GM18511 (cell line): ENCODE measurements at regions not wholly inside any gene's neighbourhood (a gene's known extent, or its start where the extent isn't known, plus 50 kb on each side); places are given as distances from the start of the nearest gene placed in this dataset.
"Not testable (repeated sequence)": the region's sequence is repeated elsewhere in the genome, so short reads cannot be mapped to it uniquely, and the experiment has no call there.

ENCODE experiments used
- ATAC-seq: cut with Tn5 transposase; IDR thresholded peaks from one replicate; pipeline ENCODE4 v1.9.1; 2021; ENCODE audit warnings: mild to moderate bottlenecking, moderate library complexity; ENCODE audit not compliant: unreplicated experiment

GRCh38 chr7:149992366-149992765 lies 118.6 kb downstream of the ATP6V0E2 start:
- ATAC-seq = not testable (repeated sequence)

DNA sequence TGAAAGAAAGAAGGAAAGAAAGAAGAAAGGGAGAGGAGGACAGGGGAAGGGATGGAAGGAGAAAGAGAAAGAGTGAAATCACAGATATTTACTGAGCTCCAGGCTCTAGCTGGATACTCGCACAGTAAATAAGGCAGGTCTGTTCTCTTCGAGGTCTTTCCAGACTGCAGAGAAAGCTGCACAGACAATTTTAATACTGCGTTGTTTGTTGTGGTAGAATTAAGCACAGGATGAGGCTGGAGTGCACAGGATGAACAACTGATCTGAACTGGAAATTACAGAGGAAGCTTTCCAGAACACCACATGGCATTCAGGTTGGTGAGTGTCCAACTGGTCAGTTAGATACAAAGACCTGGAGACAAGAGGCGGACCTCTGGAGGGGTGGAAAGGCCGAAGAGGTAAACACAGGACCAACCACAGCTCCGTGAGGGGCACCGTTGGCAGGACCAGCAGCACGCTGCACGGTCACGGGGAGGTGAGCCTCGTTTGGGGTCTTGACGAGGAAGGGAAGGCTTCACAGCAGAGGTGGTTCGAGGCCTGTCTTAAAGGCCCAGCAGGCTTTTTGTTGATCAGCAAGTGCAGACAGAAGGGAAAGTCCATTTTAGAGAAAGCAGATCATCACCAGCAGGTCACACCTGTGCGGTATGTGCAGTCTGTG lies 121.7 kb downstream of the ATP6V0E2 start:
- not testable (repeated sequence) for ATAC-seq

- not testable (repeated sequence) for ATAC-seq
These were observed 127.2 kb downstream of the ATP6V0E2 start for GRCh38 chr7:150000780-150001599.

GRCh38 chr7:150003304-150003810 lies 129.6 kb downstream of the ATP6V0E2 start:
- ATAC-seq = no peak

DNA sequence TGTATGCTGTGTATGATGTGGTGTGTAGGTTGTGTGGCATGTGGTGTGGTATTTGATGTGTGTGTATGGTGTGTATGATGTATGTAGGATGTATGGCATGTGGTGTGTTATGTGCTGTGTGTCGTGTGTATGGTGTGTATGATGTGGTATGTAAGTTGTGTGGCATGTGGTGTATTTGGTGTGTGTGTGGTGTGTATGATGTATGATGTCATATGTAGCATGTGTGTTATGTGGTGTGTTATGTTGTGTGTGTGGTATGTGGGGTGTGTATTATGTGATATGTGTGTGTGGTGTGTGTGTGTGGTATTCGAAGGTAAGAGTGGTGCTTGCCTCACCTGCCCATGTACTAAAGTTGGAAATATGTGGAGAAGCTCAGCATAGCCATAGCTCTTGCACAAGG lies 130.2 kb downstream of the ATP6V0E2 start:
- not testable (repeated sequence) for ATAC-seq

DNA sequence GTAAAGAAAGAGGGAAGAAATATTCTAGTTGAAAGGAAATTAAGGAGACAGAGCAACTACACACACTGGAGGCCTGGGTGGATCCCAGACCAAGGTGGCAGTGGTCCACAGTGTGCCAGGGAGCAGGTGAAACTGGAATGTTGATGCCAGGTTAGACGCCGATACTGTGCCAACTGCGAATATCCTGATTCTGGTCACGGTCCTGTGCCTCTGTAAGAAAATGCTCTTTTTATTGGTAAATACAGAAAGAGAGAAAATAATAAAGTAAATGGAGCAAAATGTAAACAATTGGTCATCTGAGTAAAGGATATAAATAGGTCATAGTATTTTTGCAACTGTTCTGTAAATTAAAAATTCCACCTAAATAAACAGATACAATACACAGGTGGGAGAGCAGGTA lies 131.1 kb downstream of the ATP6V0E2 start:
- not testable (repeated sequence) for ATAC-seq

GRCh38 chr7:150009620-150010303 lies 136.0 kb downstream of the ATP6V0E2 start:
- ATAC-seq = not testable (repeated sequence)

GRCh38 chr7:150016651-150017189 lies 143.0 kb downstream of the ATP6V0E2 start:
- ATAC-seq = not testable (repeated sequence)

GRCh38 chr7:150020210-150020609 lies 146.4 kb downstream of the ATP6V0E2 start:
- ATAC-seq = not testable (repeated sequence)

DNA sequence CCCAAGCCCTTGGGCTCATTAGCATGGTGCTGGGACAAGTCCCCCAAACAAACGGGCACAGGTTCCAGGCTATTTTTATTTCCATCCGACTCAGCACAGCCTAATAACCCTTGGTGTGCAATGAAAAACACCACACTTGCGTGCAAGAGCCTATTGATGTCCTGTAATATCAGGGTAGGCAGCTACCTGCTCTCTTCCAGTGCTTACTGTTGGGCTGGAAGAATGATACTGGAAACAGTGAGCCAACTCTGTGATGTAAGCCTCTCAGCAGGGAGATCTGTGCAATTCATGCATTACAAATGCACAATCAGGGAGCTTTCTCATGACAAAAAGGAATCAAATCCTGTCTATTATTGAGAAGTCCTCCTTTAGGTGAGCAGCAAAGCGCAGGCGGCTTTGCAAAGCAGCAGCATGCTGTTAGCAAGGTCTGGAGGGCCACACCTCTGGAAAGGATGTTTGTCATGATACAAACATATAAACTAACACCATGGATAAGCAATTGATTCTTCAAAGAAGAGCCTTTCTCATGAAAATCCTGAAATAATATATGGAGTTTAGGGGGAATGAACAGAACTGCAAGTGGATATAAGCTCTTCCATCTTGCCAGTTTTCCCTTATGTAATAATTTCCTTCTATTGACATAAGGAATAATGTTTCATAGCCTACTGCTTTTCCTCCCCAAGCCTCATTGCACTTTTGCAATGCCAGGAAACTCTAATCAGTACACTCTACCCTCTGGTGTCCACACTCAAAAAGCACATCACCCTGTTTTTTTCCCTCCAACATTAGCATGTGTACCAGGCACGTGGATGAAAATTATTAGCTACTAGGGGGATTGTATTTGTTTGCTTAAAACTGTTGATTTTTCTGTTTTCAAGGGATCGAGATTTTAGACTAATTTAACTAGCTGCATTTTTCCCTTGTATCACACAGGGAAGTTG lies 151.1 kb downstream of the ATP6V0E2 start:
- not testable (repeated sequence) for ATAC-seq

DNA sequence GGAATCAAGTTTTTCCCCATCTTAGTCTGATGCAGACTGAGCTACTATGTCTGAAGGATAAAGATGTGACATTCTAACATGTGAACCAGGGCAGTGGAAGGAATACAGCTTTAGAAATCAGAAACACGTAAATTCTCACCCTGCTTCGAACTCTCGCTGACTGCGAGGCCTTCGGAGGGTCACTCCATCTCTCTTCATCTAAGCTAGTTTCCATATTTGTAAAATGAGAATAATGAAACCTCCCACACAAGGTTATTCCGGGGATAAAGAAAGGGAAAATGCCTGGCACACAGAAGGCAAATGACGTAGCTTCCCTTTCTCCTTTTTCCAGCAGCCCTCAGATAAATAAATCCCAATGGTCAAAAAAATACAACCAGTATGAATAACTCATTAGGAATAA lies 152.0 kb downstream of the ATP6V0E2 start:
- not testable (repeated sequence) for ATAC-seq

DNA sequence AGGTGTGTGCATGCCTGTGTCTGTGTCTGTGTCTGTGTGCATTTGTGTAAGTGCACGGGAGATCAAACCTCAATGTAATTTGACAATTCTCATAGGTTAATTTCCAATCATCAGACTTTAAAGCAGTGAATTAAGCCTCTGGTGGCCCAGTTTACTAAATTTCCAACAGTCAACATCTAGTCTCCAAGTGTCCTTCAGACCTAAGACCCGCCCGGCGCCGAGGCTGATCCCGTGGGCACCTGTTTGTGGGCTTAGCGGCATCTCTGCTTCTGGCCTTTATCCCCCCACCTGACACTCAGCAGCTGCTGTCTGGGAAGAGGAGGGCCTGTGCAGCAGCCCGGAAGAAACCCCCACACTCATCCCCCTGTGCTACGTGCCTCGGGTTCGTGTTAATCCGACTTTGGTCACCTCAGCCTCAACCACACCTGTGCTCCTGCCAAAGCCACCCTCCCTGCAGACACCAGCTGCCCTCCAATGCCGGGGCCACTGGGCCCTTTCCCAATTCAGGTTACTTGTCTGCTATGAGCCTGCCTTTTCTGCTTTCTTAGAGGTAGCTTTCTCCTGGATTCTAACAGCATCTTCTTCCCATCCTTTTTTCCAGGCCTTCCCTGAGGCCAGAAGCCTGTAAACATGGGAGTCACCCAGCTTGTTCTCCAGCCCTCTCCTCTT lies 154.7 kb downstream of the ATP6V0E2 start:
- not testable (repeated sequence) for ATAC-seq

DNA sequence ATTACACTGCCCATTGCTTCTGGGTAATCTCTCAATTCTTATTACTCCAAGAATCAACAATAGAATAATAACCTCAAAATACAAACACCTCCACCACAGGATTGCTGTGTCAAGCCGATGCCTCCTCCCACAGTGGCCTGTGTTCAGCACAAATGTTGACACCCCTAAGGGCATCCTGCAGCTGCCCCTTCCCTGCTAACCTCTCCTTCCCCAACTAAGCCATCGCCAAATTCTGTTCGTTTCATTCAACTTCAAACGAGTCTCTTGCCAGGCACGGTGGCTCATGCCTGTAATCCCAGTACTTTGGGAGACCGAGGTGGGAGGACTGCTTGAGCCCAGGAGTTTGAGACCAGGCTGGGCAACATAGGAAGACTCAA lies 155.2 kb downstream of the ATP6V0E2 start:
- not testable (repeated sequence) for ATAC-seq

DNA sequence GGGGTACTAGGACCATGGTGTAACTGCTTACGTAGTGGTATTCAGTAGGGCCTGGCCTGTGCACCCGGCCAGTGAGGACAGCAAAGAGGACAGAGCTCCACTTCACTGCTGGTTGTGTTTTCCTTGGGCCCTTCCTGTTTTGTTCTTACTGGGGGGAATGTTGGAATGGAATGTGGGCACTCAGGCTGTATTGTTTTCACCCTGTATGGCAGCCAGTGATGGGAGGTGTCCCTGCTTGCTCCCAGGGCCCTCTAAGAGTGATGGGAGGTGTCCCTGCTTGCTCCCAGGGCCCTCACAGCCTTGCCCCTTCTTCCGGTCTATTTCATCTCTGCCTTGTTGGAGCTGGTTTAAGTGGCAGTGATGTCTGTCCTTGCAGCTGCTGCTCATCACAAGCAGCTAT lies 158.0 kb downstream of the ATP6V0E2 start:
- not testable (repeated sequence) for ATAC-seq

DNA sequence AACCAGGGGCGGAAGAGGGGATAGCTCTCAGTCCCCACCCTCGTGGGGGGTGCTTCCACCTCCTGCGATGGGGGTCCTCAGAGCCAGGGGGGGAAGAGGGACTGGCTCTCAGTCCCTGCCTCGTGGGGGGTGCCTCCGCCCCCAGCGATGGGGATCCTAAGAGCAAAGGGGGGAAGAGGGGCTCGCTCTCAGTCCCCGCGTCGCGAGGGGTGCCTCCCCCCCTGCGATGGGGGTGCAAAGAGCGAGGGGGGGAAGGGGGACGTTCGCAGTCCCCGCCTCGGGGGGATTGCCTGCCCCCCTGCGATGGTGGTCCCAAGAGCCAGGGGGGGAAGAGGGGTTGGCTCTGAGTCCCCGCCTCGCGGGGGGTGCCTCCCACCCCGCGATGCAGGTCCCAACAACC lies 159.9 kb downstream of the ATP6V0E2 start:
- ATAC-seq = not testable (repeated sequence)

GRCh38 chr7:150035769-150036168 lies 162.0 kb downstream of the ATP6V0E2 start:
- not testable (repeated sequence) for ATAC-seq

DNA sequence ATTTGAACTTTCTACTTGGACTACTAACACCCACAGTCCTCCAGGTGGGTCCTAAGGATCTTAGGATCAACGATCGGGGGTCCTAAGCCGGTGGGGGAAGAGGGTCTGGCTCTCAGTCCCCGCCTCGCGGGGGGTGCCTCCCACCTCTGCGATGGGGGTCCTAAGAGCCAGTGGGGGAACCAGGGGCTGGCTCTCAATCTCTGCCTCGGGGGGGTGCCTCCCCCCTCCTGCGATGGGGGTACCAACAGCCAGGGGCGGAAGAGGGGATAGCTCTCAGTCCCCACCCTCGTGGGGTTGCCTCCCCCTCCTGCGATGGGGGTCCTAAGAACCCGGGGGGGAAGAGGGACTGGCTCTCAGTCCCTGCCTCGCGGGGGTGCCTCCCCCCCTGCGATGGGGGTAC lies 165.3 kb downstream of the ATP6V0E2 start:
- not testable (repeated sequence) for ATAC-seq

DNA sequence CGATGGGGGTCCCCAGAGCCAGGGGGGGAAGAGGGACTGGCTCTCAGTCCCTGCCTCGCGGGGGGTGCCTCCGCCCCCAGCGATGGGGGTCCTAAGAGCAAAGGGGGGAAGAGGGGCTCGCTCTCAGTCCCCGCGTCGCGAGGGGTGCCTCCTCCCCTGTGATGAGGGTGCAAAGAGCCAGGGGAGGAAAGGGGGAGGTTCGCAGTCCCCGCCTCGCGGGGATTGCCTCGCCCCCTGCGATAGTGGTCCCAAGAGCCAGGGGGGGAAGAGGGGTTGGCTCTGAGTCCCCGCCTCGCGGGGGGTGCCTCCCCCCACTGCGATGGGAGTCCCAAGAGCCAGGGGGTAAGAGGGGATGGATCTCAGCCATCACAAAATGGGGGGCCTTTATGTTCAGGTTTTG lies 168.5 kb downstream of the ATP6V0E2 start:
- ATAC-seq = not testable (repeated sequence)

GRCh38 chr7:150044771-150045170 lies 171.0 kb downstream of the ATP6V0E2 start:
- not testable (repeated sequence) for ATAC-seq
